HEK293 (cell line): ENCODE measurements at regions not wholly inside any gene's neighbourhood (a gene's known extent, or its start where the extent isn't known, plus 50 kb on each side); places are given as distances from the start of the nearest gene placed in this dataset.

Experiments
- CTCF ChIA-PET: fragments of 350-600 bp; formaldehyde crosslinking; extraction: SDS; loops from one replicate; lab custom pipeline; 2021; ENCODE audit warnings: antibody characterized with exemption; lab: Yijun Ruan, JAX
- POLR2A ChIA-PET: fragments of 300-600 bp; formaldehyde crosslinking; extraction: SDS; loops from one replicate; lab custom pipeline; 2020; ENCODE audit warnings: antibody characterized with exemption, inconsistent platforms; lab: Yijun Ruan, JAX
- H3K27ac ChIP-seq: fragments of 200-500 bp; sonication (Bioruptor generic); 2 replicates; pipeline ENCODE4 v1.5.1; 2014; ENCODE audit warnings: low read depth, low read length, control low read depth, inconsistent platforms; ENCODE audit errors: extremely low read depth
- H3K36me3 ChIP-seq, 2 experiments: fragments of 200-500 bp in 1 of 2; sonication (Bioruptor generic) in 1 of 2; 1 replicate in 1 of 2; 2 replicates in 1 of 2; pipeline ENCODE4 v1.5.1; 2014 to 2017; ENCODE audit warnings: inconsistent platforms in 2 of 2, low read length in 2 of 2; ENCODE audit not compliant: control insufficient read depth in 2 of 2, insufficient read depth in 1 of 2
- H3K4me1 ChIP-seq: fragments of 200-500 bp; sonication (Bioruptor generic); 2 replicates; pipeline ENCODE4 v1.5.1; 2014; ENCODE audit warnings: mild to moderate bottlenecking, low read length, inconsistent platforms; ENCODE audit not compliant: control insufficient read depth, insufficient read depth
- H3K4me3 ChIP-seq: 2 replicates; pipeline ENCODE4 v1.5.1; 2011; ENCODE audit warnings: low read depth, mild to moderate bottlenecking, control low read depth, low read length, moderate library complexity
- H3K9me3 ChIP-seq: fragments of 200-500 bp; sonication (Bioruptor generic); 2 replicates; pipeline ENCODE4 v1.5.1; 2014; ENCODE audit warnings: low read depth, low read length, inconsistent platforms; ENCODE audit not compliant: control insufficient read depth, insufficient read depth
- GFI1B ChIP-seq: fragments of 450-650 bp; formaldehyde crosslinking; IDR thresholded peaks from 2 replicates; pipeline ENCODE4 v1.5.1; 2016; ENCODE audit warnings: missing biosample characterization, missing genetic modification characterization
- GLIS1 ChIP-seq: fragments of 450-650 bp; formaldehyde crosslinking; IDR thresholded peaks from 2 replicates; pipeline ENCODE4 v1.5.1; 2016; ENCODE audit warnings: missing biosample characterization, missing genetic modification characterization
- GLIS2 ChIP-seq: fragments of 450-650 bp; formaldehyde crosslinking; IDR thresholded peaks from 2 replicates; pipeline ENCODE4 v1.5.1; 2016; ENCODE audit warnings: missing biosample characterization, missing genetic modification characterization
- HOXA7 ChIP-seq: sonication (generic); formaldehyde crosslinking; IDR thresholded peaks from 2 replicates; pipeline ENCODE4 v1.8.1; 2022; ENCODE audit warnings: missing genetic modification reagents, borderline replicate concordance
- KLF7 ChIP-seq: fragments of 450-650 bp; formaldehyde crosslinking; IDR thresholded peaks from 2 replicates; pipeline ENCODE4 v1.5.1; 2016; ENCODE audit warnings: missing biosample characterization, missing genetic modification characterization, borderline replicate concordance
- PRDM6 ChIP-seq: fragments of 450-650 bp; formaldehyde crosslinking; IDR thresholded peaks from 2 replicates; pipeline ENCODE4 v1.5.1; 2017; ENCODE audit warnings: missing biosample characterization, missing genetic modification characterization
- RBAK ChIP-seq: fragments of 450-650 bp; formaldehyde crosslinking; IDR thresholded peaks from 2 replicates; pipeline ENCODE4 v1.5.1; 2016; ENCODE audit warnings: missing biosample characterization, missing genetic modification characterization
- REST ChIP-seq: fragments of 450-650 bp; formaldehyde crosslinking; IDR thresholded peaks from 2 replicates; pipeline ENCODE4 v1.5.1; 2016; ENCODE audit warnings: missing biosample characterization, missing genetic modification characterization
- ZBTB26 ChIP-seq: fragments of 450-650 bp; formaldehyde crosslinking; optimal IDR thresholded peaks from 2 replicates; pipeline ENCODE3; 2016; ENCODE audit warnings: missing biosample characterization, mild to moderate bottlenecking, missing genetic modification characterization
- ZBTB44 ChIP-seq: fragments of 450-650 bp; IDR thresholded peaks from 2 replicates; pipeline ENCODE4 v1.5.1; 2018; ENCODE audit warnings: missing biosample characterization, mild to moderate bottlenecking, missing genetic modification characterization
- ZBTB48 ChIP-seq: fragments of 450-650 bp; formaldehyde crosslinking; IDR thresholded peaks from 2 replicates; pipeline ENCODE4 v1.5.1; 2016; ENCODE audit warnings: missing biosample characterization, missing genetic modification characterization
- ZBTB8A ChIP-seq: fragments of 450-650 bp; formaldehyde crosslinking; IDR thresholded peaks from 2 replicates; pipeline ENCODE4 v1.5.1; 2016; ENCODE audit warnings: missing biosample characterization, missing genetic modification characterization
- ZFHX2 ChIP-seq: fragments of 450-650 bp; formaldehyde crosslinking; conservative IDR thresholded peaks from 2 replicates; pipeline ENCODE4 v1.5.1; 2016; ENCODE audit warnings: missing biosample characterization, missing genetic modification characterization
- ZFP69B ChIP-seq: fragments of 450-650 bp; formaldehyde crosslinking; IDR thresholded peaks from 2 replicates; pipeline ENCODE4 v1.5.1; 2016; ENCODE audit warnings: missing biosample characterization, missing genetic modification characterization
- ZNF114 ChIP-seq: fragments of 450-650 bp; formaldehyde crosslinking; IDR thresholded peaks from 2 replicates; pipeline ENCODE4 v1.5.0; 2017; ENCODE audit warnings: missing biosample characterization, missing genetic modification characterization
- ZNF138 ChIP-seq: fragments of 450-650 bp; formaldehyde crosslinking; IDR thresholded peaks from 2 replicates; pipeline ENCODE4 v1.5.1; 2016; ENCODE audit warnings: missing biosample characterization, missing genetic modification characterization, borderline replicate concordance
- ZNF184 ChIP-seq: fragments of 450-650 bp; IDR thresholded peaks from 2 replicates; pipeline ENCODE4 v1.5.1; 2018; ENCODE audit warnings: missing biosample characterization, mild to moderate bottlenecking, missing genetic modification characterization
- ZNF19 ChIP-seq: fragments of 450-650 bp; formaldehyde crosslinking; IDR thresholded peaks from 2 replicates; pipeline ENCODE4; 2016; ENCODE audit warnings: missing biosample characterization, missing genetic modification characterization, low read depth
- ZNF302 ChIP-seq: fragments of 450-650 bp; formaldehyde crosslinking; IDR thresholded peaks from 2 replicates; pipeline ENCODE4 v1.5.1; 2016; ENCODE audit warnings: missing biosample characterization, missing genetic modification characterization, low read depth
- ZNF37A ChIP-seq: fragments of 450-650 bp; IDR thresholded peaks from 2 replicates; pipeline ENCODE4 v1.5.1; 2018; ENCODE audit warnings: missing biosample characterization, missing genetic modification characterization
- ZNF48 ChIP-seq: fragments of 450-650 bp; formaldehyde crosslinking; IDR thresholded peaks from 2 replicates; pipeline ENCODE4 v1.5.1; 2016; ENCODE audit warnings: missing biosample characterization, missing genetic modification characterization
- ZNF530 ChIP-seq: fragments of 450-650 bp; formaldehyde crosslinking; IDR thresholded peaks from 2 replicates; pipeline ENCODE4 v1.5.1; 2016; ENCODE audit warnings: low read depth, missing biosample characterization, missing genetic modification characterization
- ZNF585B ChIP-seq: fragments of 450-650 bp; formaldehyde crosslinking; IDR thresholded peaks from 2 replicates; pipeline ENCODE4 v1.5.1; 2016; ENCODE audit warnings: missing biosample characterization, missing genetic modification characterization
- ZNF658 ChIP-seq: fragments of 450-650 bp; formaldehyde crosslinking; IDR thresholded peaks from 2 replicates; pipeline ENCODE4; 2016; ENCODE audit warnings: missing biosample characterization, missing genetic modification characterization
- ZNF76 ChIP-seq: fragments of 450-650 bp; formaldehyde crosslinking; IDR thresholded peaks from 2 replicates; pipeline ENCODE4; 2016; ENCODE audit warnings: low read depth, missing biosample characterization, missing genetic modification characterization, borderline replicate concordance

GRCh38 chr18:73156117-73156516, 288.3 kb upstream of the NETO1 start (continued):
- no peak for TF ChIP-seq PRDM6
- TF ChIP-seq ZNF530 (tag by site-specific recombination) = no peak

GRCh38 chr18:73153271-73153670, 285.5 kb upstream of the NETO1 start:
- CTCF ChIA-PET = no interaction called here
- H3K36me3 ChIP-seq = no peaks in the 10 kb centered on the region
- TF ChIP-seq ZBTB26 (tag by site-specific recombination) (no peak), ZNF19 (tag by site-specific recombination) (no peak), GLIS2 (tag by site-specific recombination) (no peak), ZNF37A (no peak), ZNF184 (tag by site-specific recombination) (no peak)
- TF ChIP-seq, all 188 proteins: peak for 0
- H3K4me1 ChIP-seq = no peaks in the 10 kb centered on the region
- H3K9me3 ChIP-seq = no peaks in the 10 kb centered on the region
- H3K27ac ChIP-seq = no peak overlapping the region
- POLR2A ChIA-PET = no interaction called here
- no peak overlapping the region for H3K4me3 ChIP-seq

GRCh38 chr18:73151086-73151485, 283.3 kb upstream of the NETO1 start:
- Histone ChIP-seq H3K36me3 (no peaks in the 10 kb centered on the region), H3K4me3 (no peak overlapping the region), H3K27ac (no peak overlapping the region), H3K9me3 (no peaks in the 10 kb centered on the region), H3K4me1 (no peaks in the 10 kb centered on the region)
- CTCF ChIA-PET = no interaction called here
- POLR2A ChIA-PET = no interaction called here
- no peak for TF ChIP-seq ZFHX2 (tag by site-specific recombination)
- no peak for TF ChIP-seq ZNF658 (tag by site-specific recombination)
- TF ChIP-seq ZNF302 (tag by site-specific recombination) = no peak
- no peak for TF ChIP-seq KLF7 (tag by site-specific recombination)
- TF ChIP-seq ZBTB48 (tag by site-specific recombination) = no peak
- no peak for TF ChIP-seq ZFP69B (tag by site-specific recombination)

- Histone ChIP-seq H3K4me3 (no peak overlapping the region), H3K36me3 (no peaks in the 10 kb centered on the region), H3K9me3 (no peaks in the 10 kb centered on the region), H3K27ac (no peak overlapping the region), H3K4me1 (no peaks in the 10 kb centered on the region)
- ChIA-PET POLR2A (no interaction called here), CTCF (interaction anchor here (1.5 kb wide), 1 partner anchor 10 kb away, joined by 4 read pairs; no protein-coding TSS in a partner anchor)
- TF ChIP-seq GFI1B (tag by site-specific recombination) (no peak), GLIS1 (no peak), ZNF48 (no peak), KLF7 (tag by site-specific recombination) (no peak), HOXA7 (CRISPR knock-in tag) (no peak), ZBTB8A (tag by site-specific recombination) (no peak), ZNF585B (tag by site-specific recombination) (no peak), ZBTB44 (tag by site-specific recombination) (no peak), ZNF114 (tag by site-specific recombination) (no peak), ZNF76 (tag by site-specific recombination) (no peak), RBAK (tag by site-specific recombination) (no peak), REST (tag by site-specific recombination) (no peak), ZNF138 (tag by site-specific recombination) (no peak)
Observed at GRCh38 chr18:73150199-73150598, 282.4 kb upstream of the NETO1 start.
